ENCODE measurements at regions not wholly inside any gene's neighbourhood (a gene's known extent, or its start where the extent isn't known, plus 50 kb on each side); places are given as distances from the start of the nearest gene placed in this dataset.

DNA sequence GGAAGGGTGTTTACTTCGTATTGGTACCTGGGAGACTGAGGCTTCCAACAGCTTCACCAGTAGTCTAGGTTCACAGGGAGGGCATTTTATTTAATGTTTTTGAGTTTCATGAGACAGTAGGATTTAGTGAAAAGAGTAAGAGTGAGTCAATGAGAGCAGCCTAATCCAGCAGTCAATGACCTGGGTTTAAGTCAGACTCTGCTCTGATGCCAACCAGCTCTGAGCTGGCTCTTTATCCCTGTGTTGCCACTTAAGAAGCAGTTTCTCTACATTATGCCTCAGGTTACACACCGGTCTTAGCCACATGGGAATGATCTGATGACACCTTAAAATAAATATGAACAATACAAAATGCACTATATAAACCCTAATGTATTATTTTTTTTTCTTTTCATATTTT lies 59.4 kb upstream of the KCNMB2 start:
- TF ChIP-seq EZH2 (IDR thresholded peaks at IDR 0.05): no peak
- TF ChIP-seq POLR2AphosphoS5 (IDR thresholded peaks at IDR 0.05; ENCODE audit: borderline replicate concordance, low read depth, low read length): no peak
- no peak for TF ChIP-seq FOXP2 (optimal IDR thresholded peaks at IDR 0.05; ENCODE audit: control extremely low read depth, extremely low read length, insufficient read depth)

Data from SK-N-MC (cell line).